ENCODE measurements at regions not wholly inside any gene's neighbourhood (a gene's known extent, or its start where the extent isn't known, plus 50 kb on each side); places are given as distances from the start of the nearest gene placed in this dataset.
A peak's percentile ranks its signal among the peaks of the same experiment; 100 is the strongest.
"Not testable (repeated sequence)": the region's sequence is repeated elsewhere in the genome, so short reads cannot be mapped to it uniquely, and the experiment has no call there.

DNA sequence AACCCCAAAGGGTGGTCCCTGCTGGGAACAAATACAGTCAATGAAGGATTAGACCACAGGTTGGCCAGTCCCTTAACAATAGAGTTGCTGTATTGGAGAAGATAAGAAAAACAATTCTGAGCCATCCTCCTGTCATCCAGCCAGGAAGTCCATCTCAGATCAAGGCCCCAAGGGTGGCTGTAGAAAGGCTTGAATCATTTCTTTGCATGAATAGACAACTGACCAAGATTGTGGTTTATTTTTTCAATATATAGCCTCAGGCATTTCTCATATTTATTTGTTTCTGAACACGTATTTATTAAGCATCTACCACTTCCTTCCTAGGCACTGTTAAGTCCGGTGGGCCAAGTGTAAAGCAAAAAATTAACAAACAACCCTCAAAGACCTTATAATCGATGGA lies 274.4 kb upstream of the SLC14A2 start:
- no peaks in the 10 kb centered on the region for H3K36me3 Mint-ChIP-seq (ENCODE audit: low read depth)
- no peak overlapping the region for H3K4me3 Mint-ChIP-seq (ENCODE audit: unreplicated experiment)
- H3K27ac Mint-ChIP-seq (ENCODE audit: unreplicated experiment), result no peak overlapping the region
- TF ChIP-seq, protein P1, sequence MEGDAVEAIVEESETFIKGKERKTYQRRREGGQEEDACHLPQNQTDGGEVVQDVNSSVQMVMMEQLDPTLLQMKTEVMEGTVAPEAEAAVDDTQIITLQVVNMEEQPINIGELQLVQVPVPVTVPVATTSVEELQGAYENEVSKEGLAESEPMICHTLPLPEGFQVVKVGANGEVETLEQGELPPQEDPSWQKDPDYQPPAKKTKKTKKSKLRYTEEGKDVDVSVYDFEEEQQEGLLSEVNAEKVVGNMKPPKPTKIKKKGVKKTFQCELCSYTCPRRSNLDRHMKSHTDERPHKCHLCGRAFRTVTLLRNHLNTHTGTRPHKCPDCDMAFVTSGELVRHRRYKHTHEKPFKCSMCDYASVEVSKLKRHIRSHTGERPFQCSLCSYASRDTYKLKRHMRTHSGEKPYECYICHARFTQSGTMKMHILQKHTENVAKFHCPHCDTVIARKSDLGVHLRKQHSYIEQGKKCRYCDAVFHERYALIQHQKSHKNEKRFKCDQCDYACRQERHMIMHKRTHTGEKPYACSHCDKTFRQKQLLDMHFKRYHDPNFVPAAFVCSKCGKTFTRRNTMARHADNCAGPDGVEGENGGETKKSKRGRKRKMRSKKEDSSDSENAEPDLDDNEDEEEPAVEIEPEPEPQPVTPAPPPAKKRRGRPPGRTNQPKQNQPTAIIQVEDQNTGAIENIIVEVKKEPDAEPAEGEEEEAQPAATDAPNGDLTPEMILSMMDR (IDR thresholded peaks at IDR 0.05), result no peak
- no peaks in the 10 kb centered on the region for H3K9me3 Mint-ChIP-seq (ENCODE audit: low read depth)
- H3K27me3 Mint-ChIP-seq (ENCODE audit: low read depth), result peaks cover 6% of the 10 kb centered on the region
- H3K4me1 Mint-ChIP-seq (ENCODE audit: low read depth), result peaks cover 3% of the 10 kb centered on the region
- DNase-seq (ENCODE audit: low spot score), result no peak

DNA sequence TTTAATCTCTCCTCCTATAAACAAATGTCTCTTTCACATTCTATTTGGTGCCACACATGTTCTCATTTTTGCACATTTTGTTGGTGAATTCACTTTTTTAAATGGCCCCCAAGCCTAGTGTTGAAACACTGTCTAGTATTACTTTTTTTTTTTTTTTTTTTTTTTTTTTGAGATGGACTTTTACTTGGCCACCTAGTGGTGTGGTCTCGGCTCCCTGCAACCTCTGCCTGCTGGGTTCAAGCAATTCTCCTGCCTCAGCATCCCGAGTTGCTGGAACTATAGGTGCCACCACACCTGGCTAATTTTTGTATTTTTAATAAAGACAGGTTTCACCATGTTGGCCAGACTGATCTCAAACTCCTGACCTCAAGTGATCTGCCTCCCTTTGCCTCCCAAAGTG lies 273.8 kb upstream of the SLC14A2 start:
- Mint-ChIP-seq H3K27ac (ENCODE audit: unreplicated experiment) (no peak overlapping the region), H3K9me3 (ENCODE audit: low read depth) (no peaks in the 10 kb centered on the region), H3K4me1 (ENCODE audit: low read depth) (peaks cover 3% of the 10 kb centered on the region), H3K36me3 (ENCODE audit: low read depth) (no peaks in the 10 kb centered on the region), H3K27me3 (ENCODE audit: low read depth) (peaks cover 4% of the 10 kb centered on the region), H3K4me3 (ENCODE audit: unreplicated experiment) (no peak overlapping the region)
- TF ChIP-seq, protein P1 (IDR thresholded peaks at IDR 0.05), result peak; percentile 29
- DNase-seq (ENCODE audit: low spot score), result no peak

DNA sequence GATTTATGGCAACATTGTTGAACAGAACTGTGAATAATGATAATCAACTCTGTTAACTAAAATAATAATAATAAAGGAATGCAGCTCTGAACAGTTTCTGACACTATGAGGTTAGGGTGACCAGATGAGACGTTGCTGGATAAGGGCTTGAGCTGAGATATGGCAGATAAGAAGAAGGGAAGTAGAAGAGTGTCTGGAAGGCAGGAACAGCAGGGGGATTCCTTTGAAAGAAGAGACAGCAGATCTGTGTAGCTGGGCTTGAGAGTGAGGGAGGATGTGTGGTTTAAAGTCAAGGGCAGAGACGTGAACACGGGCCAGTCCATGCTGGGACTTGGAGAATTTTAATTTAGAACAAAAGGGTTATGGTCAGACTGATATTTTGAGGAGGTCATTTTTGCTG lies 273.1 kb upstream of the SLC14A2 start:
- TF ChIP-seq, protein P1 (IDR thresholded peaks at IDR 0.05), result no peak
- no peak for DNase-seq (ENCODE audit: low spot score)
- Mint-ChIP-seq H3K4me3 (ENCODE audit: unreplicated experiment) (no peak overlapping the region), H3K36me3 (ENCODE audit: low read depth) (no peaks in the 10 kb centered on the region), H3K9me3 (ENCODE audit: low read depth) (no peaks in the 10 kb centered on the region), H3K4me1 (ENCODE audit: low read depth) (peaks cover 3% of the 10 kb centered on the region), H3K27ac (ENCODE audit: unreplicated experiment) (no peak overlapping the region), H3K27me3 (ENCODE audit: low read depth) (peaks cover 2% of the 10 kb centered on the region)

DNA sequence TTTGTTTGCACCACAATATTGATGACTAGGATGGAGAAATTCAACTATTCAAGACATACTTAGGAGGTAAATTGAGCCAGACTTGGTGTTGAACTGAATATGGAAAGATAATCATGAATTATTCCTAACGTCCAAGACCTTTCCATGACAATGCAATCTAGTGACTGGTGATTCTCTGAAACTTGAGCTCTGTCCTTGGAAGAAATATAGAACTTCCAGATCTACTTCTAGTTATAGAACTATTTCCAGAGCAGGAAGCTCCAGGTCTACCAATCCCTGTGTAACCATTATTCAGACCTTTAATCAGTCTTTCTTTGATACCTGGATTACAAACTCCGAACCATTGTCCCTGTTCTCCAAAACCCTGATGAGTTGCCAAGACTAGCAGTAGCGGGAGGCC lies 272.6 kb upstream of the SLC14A2 start:
- H3K9me3 Mint-ChIP-seq (ENCODE audit: low read depth), result no peaks in the 10 kb centered on the region
- no peak overlapping the region for H3K4me3 Mint-ChIP-seq (ENCODE audit: unreplicated experiment)
- H3K27me3 Mint-ChIP-seq (ENCODE audit: low read depth), result no peaks in the 10 kb centered on the region
- no peaks in the 10 kb centered on the region for H3K36me3 Mint-ChIP-seq (ENCODE audit: low read depth)
- H3K27ac Mint-ChIP-seq (ENCODE audit: unreplicated experiment), result no peak overlapping the region
- no peak for DNase-seq (ENCODE audit: low spot score)
- TF ChIP-seq, protein P1 (IDR thresholded peaks at IDR 0.05), result no peak
- no peaks in the 10 kb centered on the region for H3K4me1 Mint-ChIP-seq (ENCODE audit: low read depth)

DNA sequence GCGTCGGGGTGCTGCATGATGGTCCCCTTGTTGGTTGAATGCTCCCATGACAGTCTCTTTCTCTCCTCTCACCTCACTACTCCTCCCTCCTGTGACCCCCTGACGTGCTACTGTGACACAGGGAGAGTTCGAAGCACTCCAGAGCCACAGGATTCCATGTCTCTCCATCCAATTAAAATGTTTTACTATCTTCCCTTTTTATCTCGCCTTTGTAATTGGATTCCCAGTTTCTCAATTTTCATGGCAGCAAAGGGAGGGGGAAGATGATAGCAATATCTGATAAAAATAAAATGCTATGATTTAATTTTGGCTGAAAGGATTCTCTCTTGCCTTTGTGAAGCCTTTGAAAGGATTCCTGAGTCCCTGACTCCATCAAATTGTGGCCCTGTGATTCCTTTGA lies 271.9 kb upstream of the SLC14A2 start:
- TF ChIP-seq, protein P1 (IDR thresholded peaks at IDR 0.05), result no peak
- H3K27ac Mint-ChIP-seq (ENCODE audit: unreplicated experiment), result no peak overlapping the region
- H3K27me3 Mint-ChIP-seq (ENCODE audit: low read depth), result no peaks in the 10 kb centered on the region

DNA sequence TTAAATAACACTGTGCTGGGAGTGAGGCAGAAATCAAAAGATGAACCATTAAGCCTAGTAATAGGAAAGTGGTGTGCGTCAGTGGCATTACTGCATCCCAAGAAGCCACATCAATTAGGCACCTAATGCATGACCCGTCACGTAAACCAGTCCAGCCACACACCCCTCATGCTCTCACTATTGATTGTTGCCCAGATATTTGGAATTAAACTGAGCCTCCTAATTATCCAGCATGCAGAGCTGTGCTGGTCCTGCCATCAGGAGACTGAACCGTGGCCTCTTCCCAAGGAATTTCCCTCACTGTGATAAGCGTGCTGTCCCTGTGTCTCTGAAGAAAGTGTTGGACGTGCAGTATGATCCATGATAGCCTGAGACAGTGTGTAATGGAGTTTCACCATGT lies 270.6 kb upstream of the SLC14A2 start:
- H3K27me3 Mint-ChIP-seq (ENCODE audit: low read depth); H3K36me3 Mint-ChIP-seq (ENCODE audit: low read depth); H3K27ac Mint-ChIP-seq (ENCODE audit: unreplicated experiment); H3K4me1 Mint-ChIP-seq (ENCODE audit: low read depth); H3K9me3 Mint-ChIP-seq (ENCODE audit: low read depth); H3K4me3 Mint-ChIP-seq (ENCODE audit: unreplicated experiment); DNase-seq (ENCODE audit: low spot score): not testable (repeated sequence)

More for the DNA sequence above, 271.9 kb upstream of the SLC14A2 start:
- Mint-ChIP-seq H3K9me3 (ENCODE audit: low read depth) (no peaks in the 10 kb centered on the region), H3K4me1 (ENCODE audit: low read depth) (no peaks in the 10 kb centered on the region), H3K4me3 (ENCODE audit: unreplicated experiment) (no peak overlapping the region), H3K36me3 (ENCODE audit: low read depth) (no peaks in the 10 kb centered on the region)
- no peak for DNase-seq (ENCODE audit: low spot score)
